ENCODE measurements at regions not wholly inside any gene's neighbourhood (a gene's known extent, or its start where the extent isn't known, plus 50 kb on each side); places are given as distances from the start of the nearest gene placed in this dataset.

GRCh38 chr1:105516068-105516467, 1540.4 kb upstream of the PRMT6 start:
- no peak for DNase-seq (ENCODE audit: low spot score)
- no peaks in the 10 kb centered on the region for H3K27me3 ChIP-seq (replicated peaks; ENCODE audit: insufficient read depth, low read depth, low read length, poor library complexity)
- no peaks in the 10 kb centered on the region for H3K36me3 ChIP-seq (ENCODE audit: insufficient read depth, low read length, poor library complexity, severe bottlenecking)
- no peaks in the 10 kb centered on the region for H3K9me3 ChIP-seq (ENCODE audit: low read depth, low read length, poor library complexity, severe bottlenecking)
- H3K27ac ChIP-seq (ENCODE audit: low read depth, low read length, poor library complexity, severe bottlenecking) = no peak overlapping the region
- ChIA-PET POLR2A (ENCODE audit: low non-redundant PET) (no interaction called here), CTCF (no interaction called here)
- TF ChIP-seq CTCF (conservative IDR thresholded peaks at IDR 0.05; ENCODE audit: low read depth, low read length) (no peak), EZH2 (IDR thresholded peaks at IDR 0.05; ENCODE audit: borderline replicate concordance, low read depth, low read length, poor library complexity, severe bottlenecking) (no peak)
- no peak overlapping the region for H3K4me3 ChIP-seq (ENCODE audit: low read depth, low read length, poor library complexity, severe bottlenecking)
- no TSS peak for BruUV-seq (replicated peaks)
- no peaks in the 10 kb centered on the region for H3K4me1 ChIP-seq (ENCODE audit: insufficient read depth, low read length, poor library complexity, severe bottlenecking)
- intact Hi-C loops (cut with micrococcal nuclease; ENCODE audit: unreplicated experiment) = loop anchor here (5.0 kb wide), 1 partner anchor 51 kb away; no protein-coding TSS in a partner anchor

GRCh38 chr1:105533996-105534395, 1522.5 kb upstream of the PRMT6 start:
- DNase-seq (ENCODE audit: low spot score) = peak; percentile 55
- no peak for TF ChIP-seq EZH2 (IDR thresholded peaks at IDR 0.05; ENCODE audit: borderline replicate concordance, low read depth, low read length, poor library complexity, severe bottlenecking)
- TF ChIP-seq CTCF (conservative IDR thresholded peaks at IDR 0.05; ENCODE audit: low read depth, low read length) = no peak
- Histone ChIP-seq H3K36me3 (ENCODE audit: insufficient read depth, low read length, poor library complexity, severe bottlenecking) (no peaks in the 10 kb centered on the region), H3K4me3 (ENCODE audit: low read depth, low read length, poor library complexity, severe bottlenecking) (no peak overlapping the region), H3K27me3 (replicated peaks; ENCODE audit: insufficient read depth, low read depth, low read length, poor library complexity) (no peaks in the 10 kb centered on the region), H3K27ac (ENCODE audit: low read depth, low read length, poor library complexity, severe bottlenecking) (peak overlapping the region; percentile 34), H3K4me1 (ENCODE audit: insufficient read depth, low read length, poor library complexity, severe bottlenecking) (peaks cover 12% of the 10 kb centered on the region), H3K9me3 (ENCODE audit: low read depth, low read length, poor library complexity, severe bottlenecking) (peaks cover 11% of the 10 kb centered on the region)
- no TSS peak for BruUV-seq (replicated peaks)
- POLR2A ChIA-PET (ENCODE audit: low non-redundant PET) = no interaction called here
- intact Hi-C loops (cut with micrococcal nuclease; ENCODE audit: unreplicated experiment) = no loop called here
- CTCF ChIA-PET = no interaction called here

GRCh38 chr1:105544475-105544874, 1512.0 kb upstream of the PRMT6 start:
- intact Hi-C loops (cut with micrococcal nuclease; ENCODE audit: unreplicated experiment) = no loop called here
- no peaks in the 10 kb centered on the region for H3K27me3 ChIP-seq (replicated peaks; ENCODE audit: insufficient read depth, low read depth, low read length, poor library complexity)
- ChIA-PET CTCF (no interaction called here), POLR2A (ENCODE audit: low non-redundant PET) (no interaction called here)
- peaks cover 3% of the 10 kb centered on the region for H3K9me3 ChIP-seq (ENCODE audit: low read depth, low read length, poor library complexity, severe bottlenecking)
- no peak for DNase-seq (ENCODE audit: low spot score)
- no peak overlapping the region for H3K4me3 ChIP-seq (ENCODE audit: low read depth, low read length, poor library complexity, severe bottlenecking)
- H3K36me3 ChIP-seq (ENCODE audit: insufficient read depth, low read length, poor library complexity, severe bottlenecking) = no peaks in the 10 kb centered on the region
- BruUV-seq (replicated peaks) = no TSS peak
- no peaks in the 10 kb centered on the region for H3K4me1 ChIP-seq (ENCODE audit: insufficient read depth, low read length, poor library complexity, severe bottlenecking)
- TF ChIP-seq EZH2 (IDR thresholded peaks at IDR 0.05; ENCODE audit: borderline replicate concordance, low read depth, low read length, poor library complexity, severe bottlenecking) (no peak), CTCF (conservative IDR thresholded peaks at IDR 0.05; ENCODE audit: low read depth, low read length) (no peak)
- H3K27ac ChIP-seq (ENCODE audit: low read depth, low read length, poor library complexity, severe bottlenecking) = no peak overlapping the region

Data from A673 (cell line).